ENCODE measurements at regions not wholly inside any gene's neighbourhood (a gene's known extent, or its start where the extent isn't known, plus 50 kb on each side); places are given as distances from the start of the nearest gene placed in this dataset.
A peak's percentile ranks its signal among the peaks of the same experiment; 100 is the strongest.

GRCh38 chr20:57088436-57088835, 178.0 kb downstream of the BMP7 start:
- peaks cover 13% of the 10 kb centered on the region for H3K4me1 Mint-ChIP-seq (ENCODE audit: low read depth)
- TF ChIP-seq CTCF (IDR thresholded peaks at IDR 0.05): no peak

GRCh38 chr20:57089699-57090144, 176.7 kb downstream of the BMP7 start:
- ATAC-seq (ENCODE audit: poor library complexity): peak; percentile 64
- ChIA-PET CTCF (no interaction called here), POLR2A (no interaction called here)
- H3K27me3 ChIP-seq (ENCODE audit: control insufficient read depth in 1 of 2, insufficient read depth in 2 of 2, low read length in 2 of 2): peaks cover 4% of the 10 kb centered on the region in 2 experiments
- DNase-seq: peak; percentile 17 to 66 (median 44)
- peak; percentile 62 for TF ChIP-seq CTCF (IDR thresholded peaks at IDR 0.05)
- intact Hi-C loops (cut with DNase I, micrococcal nuclease): loop anchor here (1.0 to 5.0 kb wide), 6 partner anchors 255 to 1119 kb away; no protein-coding TSS in a partner anchor
- no peak overlapping the region for H3K27ac ChIP-seq (ENCODE audit: low read depth in 1 of 2, low read length in 2 of 2)
- H3K36me3 ChIP-seq (ENCODE audit: insufficient read depth, low read length): no peaks in the 10 kb centered on the region
- Mint-ChIP-seq H3K4me1 (ENCODE audit: low read depth) (peaks cover 13% of the 10 kb centered on the region), H3K27ac (no peak overlapping the region), H3K9me3 (no peaks in the 10 kb centered on the region), H3K27me3 (peaks cover 10% of the 10 kb centered on the region), H3K4me3 (no peak overlapping the region), H3K36me3 (ENCODE audit: low read depth) (no peaks in the 10 kb centered on the region)
- peaks cover 8% of the 10 kb centered on the region for H3K4me1 ChIP-seq (ENCODE audit: insufficient read depth, low read length)
- H3K9me3 ChIP-seq (ENCODE audit: control insufficient read depth in 1 of 2, insufficient read depth in 1 of 2, low read length in 2 of 2): peaks cover 0 to 34% of the 10 kb centered on the region in 2 experiments
- H3K4me3 ChIP-seq (ENCODE audit: low read length): no peak overlapping the region

More at GRCh38 chr20:57088436-57088835, 178.0 kb downstream of the BMP7 start:
- Mint-ChIP-seq H3K36me3 (ENCODE audit: low read depth) (no peaks in the 10 kb centered on the region), H3K4me3 (no peak overlapping the region), H3K9me3 (no peaks in the 10 kb centered on the region), H3K27ac (no peak overlapping the region), H3K27me3 (peaks cover 10% of the 10 kb centered on the region)
- DNase-seq (no peak), ATAC-seq (ENCODE audit: poor library complexity) (no peak)
- Histone ChIP-seq H3K4me3 (ENCODE audit: low read length) (no peak overlapping the region), H3K4me1 (ENCODE audit: insufficient read depth, low read length) (peaks cover 8% of the 10 kb centered on the region), H3K27me3 (ENCODE audit: control insufficient read depth in 1 of 2, insufficient read depth in 2 of 2, low read length in 2 of 2) (peaks cover 4% of the 10 kb centered on the region in 2 experiments), H3K36me3 (ENCODE audit: insufficient read depth, low read length) (no peaks in the 10 kb centered on the region), H3K9me3 (ENCODE audit: control insufficient read depth in 1 of 2, insufficient read depth in 1 of 2, low read length in 2 of 2) (peaks cover 0 to 34% of the 10 kb centered on the region in 2 experiments), H3K27ac (ENCODE audit: low read depth in 1 of 2, low read length in 2 of 2) (no peak overlapping the region)
- POLR2A ChIA-PET: no interaction called here
- CTCF ChIA-PET: no interaction called here
- intact Hi-C loops (cut with DNase I, micrococcal nuclease): loop anchor here in 1 of 2 experiments (5.0 kb wide), 1 partner anchor 504 kb away; no protein-coding TSS in a partner anchor

- Mint-ChIP-seq H3K4me3 (no peak overlapping the region), H3K27ac (no peak overlapping the region), H3K9me3 (no peaks in the 10 kb centered on the region), H3K27me3 (peaks cover 15% of the 10 kb centered on the region), H3K4me1 (ENCODE audit: low read depth) (peaks cover 13% of the 10 kb centered on the region), H3K36me3 (ENCODE audit: low read depth) (no peaks in the 10 kb centered on the region)
- Histone ChIP-seq H3K9me3 (ENCODE audit: control insufficient read depth in 1 of 2, insufficient read depth in 1 of 2, low read length in 2 of 2) (peaks cover 0 to 32% of the 10 kb centered on the region in 2 experiments), H3K27me3 (ENCODE audit: control insufficient read depth in 1 of 2, insufficient read depth in 2 of 2, low read length in 2 of 2) (peaks cover 0 to 4% of the 10 kb centered on the region in 2 experiments), H3K27ac (ENCODE audit: low read depth in 1 of 2, low read length in 2 of 2) (no peak overlapping the region), H3K4me1 (ENCODE audit: insufficient read depth, low read length) (peaks cover 8% of the 10 kb centered on the region), H3K36me3 (ENCODE audit: insufficient read depth, low read length) (no peaks in the 10 kb centered on the region), H3K4me3 (ENCODE audit: low read length) (no peak overlapping the region)
- no peak for ATAC-seq (ENCODE audit: poor library complexity)
- POLR2A ChIA-PET: no interaction called here
- peak in 1 of 14 experiments; percentile 26 for DNase-seq
- CTCF ChIA-PET: no interaction called here
- no peak for TF ChIP-seq CTCF (IDR thresholded peaks at IDR 0.05)
- intact Hi-C loops (cut with DNase I, micrococcal nuclease): loop anchor here (2.0 to 5.0 kb wide), 4 partner anchors 254 to 1118 kb away; no protein-coding TSS in a partner anchor
Observed at GRCh38 chr20:57090590-57091560, 175.6 kb downstream of the BMP7 start.

Measured in CD4-positive, alpha-beta T cell (primary cell).